GM21360 (cell line): ENCODE measurements at regions not wholly inside any gene's neighbourhood (a gene's known extent, or its start where the extent isn't known, plus 50 kb on each side); places are given as distances from the start of the nearest gene placed in this dataset.

Experiments
- ATAC-seq: cut with Tn5 transposase; IDR thresholded peaks from one replicate; pipeline ENCODE4 v1.9.1; 2021; ENCODE audit warnings: mild to moderate bottlenecking, moderate library complexity; ENCODE audit not compliant: unreplicated experiment

- ATAC-seq: no peak
Measured at GRCh38 chr4:58711039-58711438, 1600.9 kb upstream of the IGFBP7 start.

GRCh38 chr4:58688568-58688967 lies 1578.4 kb upstream of the IGFBP7 start:
- no peak for ATAC-seq

- ATAC-seq: no peak
Measured at GRCh38 chr4:58679886-58680285, 1569.7 kb upstream of the IGFBP7 start.

GRCh38 chr4:58679051-58679450 lies 1568.9 kb upstream of the IGFBP7 start:
- no peak for ATAC-seq

GRCh38 chr4:58669783-58670182 lies 1559.6 kb upstream of the IGFBP7 start:
- no peak for ATAC-seq

GRCh38 chr4:58665649-58666048 lies 1555.5 kb upstream of the IGFBP7 start:
- no peak for ATAC-seq

GRCh38 chr4:58658701-58659100 lies 1548.5 kb upstream of the IGFBP7 start:
- ATAC-seq: no peak

GRCh38 chr4:58653251-58653650 lies 1543.1 kb upstream of the IGFBP7 start:
- no peak for ATAC-seq

- ATAC-seq: no peak
Measured at GRCh38 chr4:58649226-58649625, 1539.0 kb upstream of the IGFBP7 start.

GRCh38 chr4:58646126-58646525 lies 1535.9 kb upstream of the IGFBP7 start:
- ATAC-seq: no peak

GRCh38 chr4:58644549-58644948 lies 1534.4 kb upstream of the IGFBP7 start:
- no peak for ATAC-seq

- ATAC-seq: no peak
Measured at GRCh38 chr4:58636381-58636780, 1526.2 kb upstream of the IGFBP7 start.

- no peak for ATAC-seq
Measured at GRCh38 chr4:58617226-58617625, 1507.0 kb upstream of the IGFBP7 start.

- no peak for ATAC-seq
Measured at GRCh38 chr4:58611012-58611411, 1500.8 kb upstream of the IGFBP7 start.

- no peak for ATAC-seq
Measured at GRCh38 chr4:58606303-58606702, 1496.1 kb upstream of the IGFBP7 start.

GRCh38 chr4:58603951-58604350 lies 1493.8 kb upstream of the IGFBP7 start:
- no peak for ATAC-seq

GRCh38 chr4:58602731-58603359 lies 1492.7 kb upstream of the IGFBP7 start:
- ATAC-seq: no peak

GRCh38 chr4:58602022-58602421 lies 1491.8 kb upstream of the IGFBP7 start:
- no peak for ATAC-seq

GRCh38 chr4:58600290-58600689 lies 1490.1 kb upstream of the IGFBP7 start:
- no peak for ATAC-seq

GRCh38 chr4:58590722-58591121 lies 1480.5 kb upstream of the IGFBP7 start:
- ATAC-seq: no peak

- no peak for ATAC-seq
Measured at GRCh38 chr4:58587856-58588255, 1477.7 kb upstream of the IGFBP7 start.

- ATAC-seq: no peak
Measured at GRCh38 chr4:58566260-58566659, 1456.1 kb upstream of the IGFBP7 start.

GRCh38 chr4:58564695-58565475 lies 1454.7 kb upstream of the IGFBP7 start:
- ATAC-seq: no peak
